ENCODE measurements at regions not wholly inside any gene's neighbourhood (a gene's known extent, or its start where the extent isn't known, plus 50 kb on each side); places are given as distances from the start of the nearest gene placed in this dataset.

DNA sequence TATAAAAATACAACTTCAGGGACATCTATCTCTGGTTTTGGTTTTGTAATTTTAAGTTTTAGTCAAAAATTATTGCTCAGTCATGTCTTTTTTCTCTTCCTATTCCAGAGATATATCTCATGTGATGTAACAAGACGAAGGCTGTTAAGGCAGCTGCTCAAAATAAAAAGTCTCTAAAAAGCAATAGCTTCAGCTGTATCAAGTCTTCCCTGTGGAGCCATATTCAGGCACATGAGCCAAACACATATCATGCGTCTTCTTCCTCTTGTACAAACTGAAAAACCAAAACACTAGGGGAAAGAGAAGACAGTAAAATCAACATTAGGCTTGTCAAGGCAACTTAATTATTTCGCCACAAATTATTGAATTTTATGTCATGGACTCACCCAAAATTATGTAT lies 240.7 kb downstream of the NRIP1 start:
- no peak for TF ChIP-seq CTCF (IDR thresholded peaks at IDR 0.05)
- no peak for TF ChIP-seq POLR2A (IDR thresholded peaks at IDR 0.05)
- no peak for TF ChIP-seq EP300 (IDR thresholded peaks at IDR 0.05; ENCODE audit: low read depth)
